HG03442 (cell line): ENCODE measurements at regions not wholly inside any gene's neighbourhood (a gene's known extent, or its start where the extent isn't known, plus 50 kb on each side); places are given as distances from the start of the nearest gene placed in this dataset.

Experiments
- ATAC-seq: cut with Tn5 transposase; IDR thresholded peaks from one replicate; pipeline ENCODE4 v1.9.1; 2021; ENCODE audit warnings: mild to moderate bottlenecking, moderate library complexity; ENCODE audit not compliant: unreplicated experiment

DNA sequence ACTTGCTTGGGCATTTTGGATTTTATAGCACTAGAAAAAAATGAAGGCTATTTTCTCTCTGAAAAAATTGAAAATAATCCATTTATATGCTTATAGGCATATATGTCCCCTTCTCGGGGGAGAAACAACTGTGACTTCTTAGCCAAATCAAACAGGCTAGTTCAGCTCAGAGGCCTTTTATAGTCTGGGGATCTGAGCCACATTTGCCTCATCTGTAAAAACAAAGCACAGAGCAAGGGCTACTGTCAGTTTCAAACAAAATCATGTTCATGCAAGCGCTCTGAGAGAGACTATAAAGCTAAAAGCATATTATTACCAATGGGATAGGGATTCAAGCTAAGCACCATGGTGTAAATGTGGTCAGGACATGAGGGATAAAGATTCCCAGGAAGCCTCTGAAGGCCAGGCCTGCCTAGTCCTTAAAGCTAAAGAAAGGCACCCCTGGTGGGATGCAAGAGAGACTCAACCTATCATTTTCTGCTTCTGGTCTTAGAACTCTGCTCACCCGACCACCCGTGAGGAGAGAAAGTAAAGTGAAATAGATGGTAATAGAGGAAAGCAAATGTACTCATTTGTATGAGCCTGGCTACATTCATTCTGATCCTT is 51.0 kb upstream of the IL12A start:
- ATAC-seq, result no peak

DNA sequence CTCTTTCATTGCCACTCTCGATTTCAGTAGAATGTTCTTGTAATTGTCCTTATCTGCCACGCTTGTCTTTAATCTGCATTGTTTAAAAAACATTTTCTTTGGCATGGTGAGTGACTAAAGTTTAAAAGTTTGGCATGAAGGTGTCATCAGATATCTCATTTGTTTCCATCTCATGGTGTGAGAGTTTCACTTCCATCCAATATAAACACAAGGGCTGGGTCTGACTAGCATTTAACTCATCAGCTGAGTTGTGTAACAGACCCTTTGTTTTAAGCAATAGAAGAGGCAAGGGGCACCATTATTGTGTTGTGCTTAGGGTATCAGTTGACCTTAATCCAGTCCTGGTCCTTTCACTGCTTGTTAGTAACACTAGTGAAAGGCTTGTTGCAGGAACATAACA is 49.9 kb upstream of the IL12A start:
- no peak for ATAC-seq
